ENCODE measurements at regions not wholly inside any gene's neighbourhood (a gene's known extent, or its start where the extent isn't known, plus 50 kb on each side); places are given as distances from the start of the nearest gene placed in this dataset.

GRCh38 chr7:89503281-89503680, 651.0 kb upstream of the STEAP1 start:
- H2AFZ ChIP-seq (ENCODE audit: low read depth): no peak overlapping the region
- H3K27me3 ChIP-seq (ENCODE audit: insufficient read depth, low read depth): no peaks in the 10 kb centered on the region
- H3K36me3 ChIP-seq (ENCODE audit: insufficient read depth): no peaks in the 10 kb centered on the region
- H3K4me2 ChIP-seq: no peak overlapping the region
- H3K27ac ChIP-seq: no peak overlapping the region
- H4K20me1 ChIP-seq (ENCODE audit: insufficient read depth): no peaks in the 10 kb centered on the region
- no peaks in the 10 kb centered on the region for H3K4me1 ChIP-seq (ENCODE audit: low read depth, poor library complexity, severe bottlenecking)
- H3K4me3 ChIP-seq (IDR thresholded peaks at IDR 0.05; ENCODE audit: insufficient read depth, low read depth, low read length): no peak overlapping the region
- no peaks in the 10 kb centered on the region for H3K79me2 ChIP-seq (ENCODE audit: insufficient read depth, low read depth)
- H3K9ac ChIP-seq: no peak overlapping the region
- TF ChIP-seq, protein P1, sequence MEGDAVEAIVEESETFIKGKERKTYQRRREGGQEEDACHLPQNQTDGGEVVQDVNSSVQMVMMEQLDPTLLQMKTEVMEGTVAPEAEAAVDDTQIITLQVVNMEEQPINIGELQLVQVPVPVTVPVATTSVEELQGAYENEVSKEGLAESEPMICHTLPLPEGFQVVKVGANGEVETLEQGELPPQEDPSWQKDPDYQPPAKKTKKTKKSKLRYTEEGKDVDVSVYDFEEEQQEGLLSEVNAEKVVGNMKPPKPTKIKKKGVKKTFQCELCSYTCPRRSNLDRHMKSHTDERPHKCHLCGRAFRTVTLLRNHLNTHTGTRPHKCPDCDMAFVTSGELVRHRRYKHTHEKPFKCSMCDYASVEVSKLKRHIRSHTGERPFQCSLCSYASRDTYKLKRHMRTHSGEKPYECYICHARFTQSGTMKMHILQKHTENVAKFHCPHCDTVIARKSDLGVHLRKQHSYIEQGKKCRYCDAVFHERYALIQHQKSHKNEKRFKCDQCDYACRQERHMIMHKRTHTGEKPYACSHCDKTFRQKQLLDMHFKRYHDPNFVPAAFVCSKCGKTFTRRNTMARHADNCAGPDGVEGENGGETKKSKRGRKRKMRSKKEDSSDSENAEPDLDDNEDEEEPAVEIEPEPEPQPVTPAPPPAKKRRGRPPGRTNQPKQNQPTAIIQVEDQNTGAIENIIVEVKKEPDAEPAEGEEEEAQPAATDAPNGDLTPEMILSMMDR (conservative IDR thresholded peaks at IDR 0.05; ENCODE audit: low read depth, low read length): no peak

DNA sequence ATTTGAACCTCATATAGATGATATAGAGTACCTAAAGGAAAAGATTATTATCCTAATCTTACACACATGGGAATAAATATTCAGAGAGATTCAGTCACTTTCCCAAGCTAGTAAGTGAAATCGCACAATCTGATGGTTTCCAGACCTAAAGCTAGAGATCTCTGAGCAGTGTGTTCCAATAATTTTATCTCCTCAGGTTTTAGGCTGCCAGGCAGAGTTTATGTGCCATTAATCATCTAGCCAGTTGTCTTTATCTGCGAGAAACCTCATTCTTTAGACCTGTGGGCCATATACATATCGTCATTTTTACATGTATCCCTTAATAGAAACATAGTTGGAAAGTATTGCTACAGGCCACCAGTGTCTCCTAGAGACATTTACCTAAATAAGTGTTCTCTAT, 647.2 kb upstream of the STEAP1 start:
- Histone ChIP-seq H3K79me2 (ENCODE audit: insufficient read depth, low read depth) (no peaks in the 10 kb centered on the region), H2AFZ (ENCODE audit: low read depth) (no peak overlapping the region), H3K4me3 (IDR thresholded peaks at IDR 0.05; ENCODE audit: insufficient read depth, low read depth, low read length) (no peak overlapping the region), H4K20me1 (ENCODE audit: insufficient read depth) (no peaks in the 10 kb centered on the region), H3K27me3 (ENCODE audit: insufficient read depth, low read depth) (no peaks in the 10 kb centered on the region), H3K36me3 (ENCODE audit: insufficient read depth) (no peaks in the 10 kb centered on the region), H3K27ac (no peak overlapping the region), H3K9ac (no peak overlapping the region), H3K4me1 (ENCODE audit: low read depth, poor library complexity, severe bottlenecking) (no peaks in the 10 kb centered on the region), H3K4me2 (no peak overlapping the region)
- TF ChIP-seq, protein P1 (conservative IDR thresholded peaks at IDR 0.05; ENCODE audit: low read depth, low read length): no peak

- H3K4me1 ChIP-seq (ENCODE audit: low read depth, poor library complexity, severe bottlenecking): no peaks in the 10 kb centered on the region
- no peak overlapping the region for H2AFZ ChIP-seq (ENCODE audit: low read depth)
- H3K4me2 ChIP-seq: no peak overlapping the region
- TF ChIP-seq, protein P1 (conservative IDR thresholded peaks at IDR 0.05; ENCODE audit: low read depth, low read length): no peak
- H3K79me2 ChIP-seq (ENCODE audit: insufficient read depth, low read depth): no peaks in the 10 kb centered on the region
- H3K9ac ChIP-seq: no peak overlapping the region
- no peaks in the 10 kb centered on the region for H3K36me3 ChIP-seq (ENCODE audit: insufficient read depth)
- H4K20me1 ChIP-seq (ENCODE audit: insufficient read depth): no peaks in the 10 kb centered on the region
- no peak overlapping the region for H3K27ac ChIP-seq
- H3K27me3 ChIP-seq (ENCODE audit: insufficient read depth, low read depth): no peaks in the 10 kb centered on the region
- no peak overlapping the region for H3K4me3 ChIP-seq (IDR thresholded peaks at IDR 0.05; ENCODE audit: insufficient read depth, low read depth, low read length)
Measured at GRCh38 chr7:89511900-89512299, 642.4 kb upstream of the STEAP1 start.

- H3K27ac ChIP-seq: no peak overlapping the region
- no peaks in the 10 kb centered on the region for H3K36me3 ChIP-seq (ENCODE audit: insufficient read depth)
- TF ChIP-seq, protein P1 (conservative IDR thresholded peaks at IDR 0.05; ENCODE audit: low read depth, low read length): no peak
- no peak overlapping the region for H3K4me3 ChIP-seq (IDR thresholded peaks at IDR 0.05; ENCODE audit: insufficient read depth, low read depth, low read length)
- H4K20me1 ChIP-seq (ENCODE audit: insufficient read depth): no peaks in the 10 kb centered on the region
- H3K9ac ChIP-seq: no peak overlapping the region
- no peaks in the 10 kb centered on the region for H3K79me2 ChIP-seq (ENCODE audit: insufficient read depth, low read depth)
- H3K27me3 ChIP-seq (ENCODE audit: insufficient read depth, low read depth): no peaks in the 10 kb centered on the region
- no peaks in the 10 kb centered on the region for H3K4me1 ChIP-seq (ENCODE audit: low read depth, poor library complexity, severe bottlenecking)
- H2AFZ ChIP-seq (ENCODE audit: low read depth): no peak overlapping the region
- H3K4me2 ChIP-seq: no peak overlapping the region
Measured at GRCh38 chr7:89514970-89515369, 639.3 kb upstream of the STEAP1 start.
